Stimulated activated CD8-positive, alpha-beta memory T cell treated with anti-CD3 and anti-CD28 coated beads, Interleukin-4, amount 100 ng/mL, for 48 hours (primary cell): ENCODE measurements at regions not wholly inside any gene's neighbourhood (a gene's known extent, or its start where the extent isn't known, plus 50 kb on each side); places are given as distances from the start of the nearest gene placed in this dataset.
"Not testable (repeated sequence)": the region's sequence is repeated elsewhere in the genome, so short reads cannot be mapped to it uniquely, and the experiment has no call there.

Experiments
- DNase-seq: peaks from one replicate; pipeline ENCODE4 v3.0.0-alpha.2; 2020

- no peak for DNase-seq
These were observed 279.2 kb upstream of the CDH5 start for GRCh38 chr16:66087308-66087707.

DNA sequence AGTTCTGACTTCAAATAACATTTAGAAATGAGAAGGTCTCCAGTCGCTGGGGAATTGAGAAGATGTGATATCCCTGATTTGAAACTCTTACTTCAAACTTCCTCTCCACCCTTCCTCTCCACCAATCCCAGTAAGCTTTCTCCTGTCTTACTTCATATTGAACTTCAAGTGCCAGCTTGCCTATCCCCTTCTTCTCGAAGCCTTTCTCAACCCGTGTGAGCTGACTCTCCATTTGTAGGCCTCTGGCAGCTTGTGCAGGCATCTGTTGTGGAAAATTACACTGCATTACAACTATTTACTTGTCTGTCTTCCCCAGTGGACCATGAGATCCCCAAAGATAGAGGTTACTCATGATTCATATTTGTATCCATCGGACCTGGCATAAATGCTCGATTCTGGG lies 280.8 kb upstream of the CDH5 start:
- no peak for DNase-seq

- DNase-seq, result not testable (repeated sequence)
These were observed 281.8 kb upstream of the CDH5 start for GRCh38 chr16:66084731-66085130.

GRCh38 chr16:66084306-66084705 lies 282.2 kb upstream of the CDH5 start:
- DNase-seq, result no peak

- DNase-seq, result no peak
These were observed 283.3 kb upstream of the CDH5 start for GRCh38 chr16:66083171-66083570.

GRCh38 chr16:66082424-66082823 lies 284.1 kb upstream of the CDH5 start:
- DNase-seq, result no peak

DNA sequence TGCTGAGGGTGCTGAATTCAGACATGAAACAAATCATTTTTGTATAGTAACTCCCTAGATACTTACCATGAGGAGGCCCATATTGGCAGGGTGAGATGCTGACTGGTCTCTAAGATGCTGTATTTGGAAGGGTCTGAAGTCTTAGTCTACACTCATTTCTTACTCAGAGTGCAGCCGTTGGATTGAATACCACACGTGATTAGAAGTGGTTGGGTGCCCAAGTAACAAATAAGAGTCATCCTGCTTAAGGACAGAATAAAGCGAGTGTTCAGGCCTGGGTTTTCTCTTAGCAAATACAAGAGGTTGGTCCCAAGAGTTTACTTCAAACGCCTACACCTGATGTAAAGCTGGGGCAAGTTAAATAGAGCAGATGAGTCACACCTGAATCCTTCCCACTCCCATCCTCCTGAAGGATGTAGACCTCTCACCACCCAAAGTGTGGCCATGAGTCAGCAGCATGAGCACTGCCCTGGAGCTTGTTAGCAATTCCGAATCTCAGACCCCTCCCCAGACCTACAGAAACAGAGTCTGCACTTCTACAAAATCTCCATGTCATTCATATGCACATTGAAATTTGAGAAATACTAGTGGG lies 284.6 kb upstream of the CDH5 start:
- no peak for DNase-seq

DNA sequence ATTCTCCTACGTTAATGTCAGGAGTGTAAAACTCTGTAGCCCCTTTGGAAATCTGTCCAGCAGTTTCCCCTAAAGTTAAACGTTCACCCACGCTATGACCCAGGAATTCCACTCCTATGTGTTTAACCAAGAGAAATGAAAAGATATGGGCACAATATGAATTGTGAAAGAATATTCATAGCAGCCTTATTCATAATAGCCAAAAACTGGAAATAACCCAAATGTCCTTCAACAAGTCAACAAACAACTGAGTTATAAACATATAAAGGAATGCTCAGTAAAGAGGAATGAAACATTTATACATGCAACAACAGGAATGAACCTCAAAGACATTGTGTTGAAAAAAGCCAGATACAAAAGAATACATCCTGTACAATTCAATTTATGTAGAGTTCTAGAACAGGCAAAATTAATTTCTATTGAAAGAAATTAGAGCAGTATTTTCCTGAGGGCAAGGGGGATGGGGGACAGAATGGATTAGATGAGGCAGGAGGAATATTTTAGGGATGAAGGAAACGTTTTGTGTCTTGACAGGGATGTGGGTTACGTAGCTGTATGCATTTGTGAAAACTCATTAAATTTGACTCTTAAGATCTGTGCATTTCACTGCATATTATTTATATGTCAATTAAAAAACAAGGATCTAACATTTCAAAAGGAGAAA lies 286.7 kb upstream of the CDH5 start:
- no peak for DNase-seq

- DNase-seq, result no peak
These were observed 296.2 kb upstream of the CDH5 start for GRCh38 chr16:66070140-66070917.

DNA sequence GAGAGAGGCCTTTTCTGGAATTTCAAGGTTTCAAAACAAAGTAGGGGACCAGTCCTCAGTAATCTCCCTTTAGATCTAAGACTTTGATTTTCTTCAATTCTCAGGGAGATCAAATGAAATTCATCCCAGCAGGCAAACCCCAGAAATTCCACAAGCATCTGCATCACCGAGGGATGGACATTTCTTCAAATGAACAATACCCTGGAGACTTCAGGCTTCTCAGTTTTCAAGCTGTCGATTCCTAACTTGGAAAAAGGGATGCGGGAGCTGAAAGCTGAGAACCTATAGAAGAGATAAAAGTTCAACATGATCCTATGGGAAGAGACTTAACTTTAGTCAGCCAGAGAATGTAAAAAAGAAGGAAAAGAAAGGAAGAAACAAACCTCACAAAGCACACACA lies 296.9 kb upstream of the CDH5 start:
- DNase-seq, result no peak

GRCh38 chr16:66066404-66066803 lies 300.1 kb upstream of the CDH5 start:
- DNase-seq, result no peak

- DNase-seq, result no peak
These were observed 300.6 kb upstream of the CDH5 start for GRCh38 chr16:66065925-66066324.

DNA sequence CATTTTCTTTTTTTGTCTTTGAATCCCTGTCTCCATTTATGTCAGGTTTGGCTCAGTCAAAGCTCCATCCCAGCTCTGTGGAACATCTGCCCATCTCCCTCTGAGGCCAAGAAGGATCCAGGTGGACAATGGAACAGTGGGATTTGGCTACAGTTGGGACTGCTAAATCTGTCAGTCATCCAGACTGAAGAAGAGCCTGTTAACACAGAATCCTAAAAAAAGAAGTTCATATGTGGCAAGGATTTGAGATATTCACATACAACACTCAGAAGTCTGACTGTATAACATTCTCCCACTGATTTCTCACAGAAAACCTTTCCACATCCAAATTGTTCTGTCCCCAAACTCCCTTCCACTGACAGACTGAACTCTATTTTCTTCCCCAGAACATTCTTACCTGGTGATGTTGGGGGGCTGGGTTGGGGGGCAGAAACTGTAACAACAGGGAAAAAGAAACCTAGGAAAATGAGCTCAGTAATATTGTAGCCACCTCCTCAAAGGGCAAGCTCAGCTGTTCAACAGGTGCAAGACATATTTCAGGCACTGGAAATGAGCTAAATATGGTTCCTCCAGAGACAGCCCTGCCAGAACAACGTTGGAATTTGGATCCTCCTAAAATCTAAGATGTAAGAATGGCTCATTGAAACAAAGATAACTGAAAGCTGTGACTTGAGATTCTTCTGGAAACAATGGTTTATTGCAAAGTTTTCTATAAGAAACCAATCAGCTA lies 301.5 kb upstream of the CDH5 start:
- no peak for DNase-seq

GRCh38 chr16:66058832-66059231 lies 307.7 kb upstream of the CDH5 start:
- no peak for DNase-seq

GRCh38 chr16:66058172-66058691 lies 308.3 kb upstream of the CDH5 start:
- DNase-seq, result no peak

DNA sequence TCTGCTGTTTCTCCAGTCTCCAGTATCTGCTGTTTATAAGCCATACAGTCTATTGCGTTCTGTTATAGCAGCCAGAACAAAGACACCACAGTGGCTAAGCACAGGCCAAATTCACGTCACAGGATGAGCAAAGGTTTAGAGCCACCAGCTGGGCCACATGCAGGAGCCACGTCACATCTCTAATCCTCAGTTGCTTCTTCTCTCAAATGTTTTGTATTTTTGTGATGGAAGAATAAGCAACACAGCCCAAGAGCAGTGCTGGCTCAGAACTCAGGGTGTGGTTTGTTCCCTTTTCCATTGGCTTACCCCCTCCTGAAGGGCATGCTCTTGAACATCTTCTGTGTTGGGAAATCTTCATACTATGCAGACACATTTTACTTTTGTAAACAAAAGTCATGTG lies 309.4 kb upstream of the CDH5 start:
- no peak for DNase-seq

DNA sequence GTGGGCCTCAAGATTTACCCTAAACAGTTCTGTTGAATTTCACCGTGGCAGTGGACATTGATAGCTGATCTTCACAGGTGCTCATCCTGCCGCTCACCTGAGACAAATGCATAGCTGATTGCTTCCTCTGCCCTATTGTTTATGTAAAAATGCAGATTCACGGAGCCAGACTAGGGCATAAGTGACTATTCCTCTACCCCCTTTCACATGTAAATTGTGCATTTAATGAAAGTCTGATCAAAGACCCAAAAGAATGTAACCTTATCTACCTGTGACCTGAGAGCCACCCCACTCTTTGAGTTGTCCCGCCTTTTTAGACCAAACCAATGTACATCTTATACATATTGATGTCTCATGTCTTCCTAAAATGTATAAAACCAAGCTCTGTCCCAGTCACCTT lies 312.4 kb upstream of the CDH5 start:
- no peak for DNase-seq

- DNase-seq, result no peak
These were observed 313.7 kb upstream of the CDH5 start for GRCh38 chr16:66052745-66053144.

- DNase-seq, result no peak
These were observed 315.5 kb upstream of the CDH5 start for GRCh38 chr16:66050991-66051390.

DNA sequence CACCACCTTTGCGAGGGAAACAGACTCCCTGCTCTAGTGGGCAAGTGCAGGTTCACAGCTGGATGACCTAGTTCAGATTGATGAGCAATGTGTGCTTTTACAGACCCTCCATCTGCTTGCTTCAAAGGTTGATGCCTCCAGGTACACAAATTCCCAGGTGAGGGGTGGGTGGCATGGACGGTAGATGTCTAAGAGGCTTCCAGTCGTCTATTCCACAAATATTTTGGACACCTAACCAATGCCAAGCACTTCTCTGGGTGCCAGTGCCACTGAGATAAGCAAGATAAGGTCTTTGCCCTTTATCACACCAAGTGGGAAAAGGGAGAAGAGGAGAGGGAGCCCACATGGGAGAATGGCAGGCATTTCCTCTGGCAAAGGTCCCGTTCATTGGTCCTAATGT lies 316.6 kb upstream of the CDH5 start:
- no peak for DNase-seq

DNA sequence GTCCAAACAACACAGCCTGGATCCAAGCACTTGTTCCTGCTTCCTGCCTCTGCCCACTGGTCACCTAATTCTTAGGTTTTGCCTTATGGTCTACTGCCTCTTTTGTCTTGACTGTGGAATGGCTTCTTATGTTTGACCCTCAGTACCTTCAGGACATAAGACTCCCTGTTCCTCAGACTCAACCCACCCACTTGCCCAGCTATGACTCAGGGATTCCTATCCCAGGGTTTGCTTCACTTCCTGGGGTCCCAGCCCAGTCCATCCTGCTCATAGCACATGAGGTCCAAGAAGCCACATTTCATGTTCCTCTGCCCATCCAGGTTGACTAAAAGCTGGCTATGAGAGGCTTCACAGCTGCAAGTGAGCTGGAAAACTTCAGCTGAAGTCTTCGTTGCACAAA lies 320.9 kb upstream of the CDH5 start:
- no peak for DNase-seq

- no peak for DNase-seq
These were observed 321.9 kb upstream of the CDH5 start for GRCh38 chr16:66044556-66044955.

GRCh38 chr16:66044089-66044488 lies 322.4 kb upstream of the CDH5 start:
- DNase-seq, result no peak
